WTC11 (cell line): ENCODE measurements at regions not wholly inside any gene's neighbourhood (a gene's known extent, or its start where the extent isn't known, plus 50 kb on each side); places are given as distances from the start of the nearest gene placed in this dataset.

Experiments
- CREB1 ChIP-seq: sonication (generic); formaldehyde crosslinking; IDR thresholded peaks from 2 replicates; pipeline ENCODE4 v1.8.0; 2023; ENCODE audit warnings: mild to moderate bottlenecking, missing genetic modification reagents
- CREM ChIP-seq: sonication (generic); formaldehyde crosslinking; IDR thresholded peaks from 2 replicates; pipeline ENCODE4 v1.8.1; 2022; ENCODE audit warnings: mild to moderate bottlenecking, missing genetic modification reagents, moderate library complexity
- ZNF396 ChIP-seq: fragments of 250-450 bp; sonication (Bioruptor Pico); IDR thresholded peaks from 2 replicates; pipeline ENCODE4 v1.8.0; 2021; ENCODE audit warnings: mild to moderate bottlenecking, moderate library complexity, borderline replicate concordance
- TF ChIP-seq, protein P1 (sequence below): fragments of 200-600 bp; IDR thresholded peaks from 2 replicates; pipeline ENCODE4 v1.8.0; 2022; ENCODE audit warnings: antibody characterized with exemption
- TF ChIP-seq, protein P2 (sequence below): sonication (generic); formaldehyde crosslinking; conservative IDR thresholded peaks from 2 replicates; pipeline ENCODE4 v1.8.1; 2022; ENCODE audit warnings: mild to moderate bottlenecking, missing genetic modification reagents
- TF ChIP-seq, protein P3 (sequence below): fragments of 250-450 bp; sonication (Bioruptor Pico); conservative IDR thresholded peaks from 2 replicates; pipeline ENCODE4 v1.9.0; 2021; ENCODE audit warnings: mild to moderate bottlenecking
- TF ChIP-seq, protein P4 (sequence below): sonication (generic); formaldehyde crosslinking; IDR thresholded peaks from 2 replicates; pipeline ENCODE4 v1.8.1; 2023; ENCODE audit warnings: mild to moderate bottlenecking, missing genetic modification reagents
- TF ChIP-seq, protein P5 (sequence below): sonication (generic); formaldehyde crosslinking; IDR thresholded peaks from 2 replicates; pipeline ENCODE4 v1.8.0; 2022; ENCODE audit warnings: mild to moderate bottlenecking, missing genetic modification reagents
- TF ChIP-seq, protein P6 (sequence below): sonication (generic); formaldehyde crosslinking; IDR thresholded peaks from 2 replicates; pipeline ENCODE4 v1.8.1; 2022; ENCODE audit warnings: missing genetic modification reagents, borderline replicate concordance
- TF ChIP-seq, protein P7 (sequence below): sonication (generic); formaldehyde crosslinking; IDR thresholded peaks from 2 replicates; pipeline ENCODE4 v1.8.1; 2023; ENCODE audit warnings: mild to moderate bottlenecking, moderate library complexity, missing genetic modification reagents

DNA sequence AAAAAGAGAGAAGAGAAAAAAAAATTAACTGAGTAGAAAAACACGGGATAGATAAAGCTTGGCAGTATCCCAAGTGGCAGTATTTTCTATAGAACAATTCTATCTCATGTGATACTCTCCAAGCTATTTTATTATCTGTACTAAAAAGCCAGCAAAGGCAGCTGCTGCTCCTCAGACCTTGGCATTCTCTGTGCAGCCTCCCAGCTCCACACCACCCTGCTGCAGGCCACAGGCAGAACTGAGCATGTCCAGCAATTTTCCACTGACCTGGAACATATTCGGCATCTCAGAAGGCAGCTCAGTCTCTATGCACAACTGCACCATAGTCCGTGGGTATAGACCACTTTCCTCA is 1161.4 kb downstream of the IGSF11 start:
- TF ChIP-seq, protein P1, sequence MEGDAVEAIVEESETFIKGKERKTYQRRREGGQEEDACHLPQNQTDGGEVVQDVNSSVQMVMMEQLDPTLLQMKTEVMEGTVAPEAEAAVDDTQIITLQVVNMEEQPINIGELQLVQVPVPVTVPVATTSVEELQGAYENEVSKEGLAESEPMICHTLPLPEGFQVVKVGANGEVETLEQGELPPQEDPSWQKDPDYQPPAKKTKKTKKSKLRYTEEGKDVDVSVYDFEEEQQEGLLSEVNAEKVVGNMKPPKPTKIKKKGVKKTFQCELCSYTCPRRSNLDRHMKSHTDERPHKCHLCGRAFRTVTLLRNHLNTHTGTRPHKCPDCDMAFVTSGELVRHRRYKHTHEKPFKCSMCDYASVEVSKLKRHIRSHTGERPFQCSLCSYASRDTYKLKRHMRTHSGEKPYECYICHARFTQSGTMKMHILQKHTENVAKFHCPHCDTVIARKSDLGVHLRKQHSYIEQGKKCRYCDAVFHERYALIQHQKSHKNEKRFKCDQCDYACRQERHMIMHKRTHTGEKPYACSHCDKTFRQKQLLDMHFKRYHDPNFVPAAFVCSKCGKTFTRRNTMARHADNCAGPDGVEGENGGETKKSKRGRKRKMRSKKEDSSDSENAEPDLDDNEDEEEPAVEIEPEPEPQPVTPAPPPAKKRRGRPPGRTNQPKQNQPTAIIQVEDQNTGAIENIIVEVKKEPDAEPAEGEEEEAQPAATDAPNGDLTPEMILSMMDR: no peak
- no peak for TF ChIP-seq CREB1 (CRISPR knock-in tag)
- TF ChIP-seq, protein P2, sequence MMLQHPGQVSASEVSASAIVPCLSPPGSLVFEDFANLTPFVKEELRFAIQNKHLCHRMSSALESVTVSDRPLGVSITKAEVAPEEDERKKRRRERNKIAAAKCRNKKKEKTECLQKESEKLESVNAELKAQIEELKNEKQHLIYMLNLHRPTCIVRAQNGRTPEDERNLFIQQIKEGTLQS (CRISPR knock-in tag): no peak
- TF ChIP-seq, protein P3, sequence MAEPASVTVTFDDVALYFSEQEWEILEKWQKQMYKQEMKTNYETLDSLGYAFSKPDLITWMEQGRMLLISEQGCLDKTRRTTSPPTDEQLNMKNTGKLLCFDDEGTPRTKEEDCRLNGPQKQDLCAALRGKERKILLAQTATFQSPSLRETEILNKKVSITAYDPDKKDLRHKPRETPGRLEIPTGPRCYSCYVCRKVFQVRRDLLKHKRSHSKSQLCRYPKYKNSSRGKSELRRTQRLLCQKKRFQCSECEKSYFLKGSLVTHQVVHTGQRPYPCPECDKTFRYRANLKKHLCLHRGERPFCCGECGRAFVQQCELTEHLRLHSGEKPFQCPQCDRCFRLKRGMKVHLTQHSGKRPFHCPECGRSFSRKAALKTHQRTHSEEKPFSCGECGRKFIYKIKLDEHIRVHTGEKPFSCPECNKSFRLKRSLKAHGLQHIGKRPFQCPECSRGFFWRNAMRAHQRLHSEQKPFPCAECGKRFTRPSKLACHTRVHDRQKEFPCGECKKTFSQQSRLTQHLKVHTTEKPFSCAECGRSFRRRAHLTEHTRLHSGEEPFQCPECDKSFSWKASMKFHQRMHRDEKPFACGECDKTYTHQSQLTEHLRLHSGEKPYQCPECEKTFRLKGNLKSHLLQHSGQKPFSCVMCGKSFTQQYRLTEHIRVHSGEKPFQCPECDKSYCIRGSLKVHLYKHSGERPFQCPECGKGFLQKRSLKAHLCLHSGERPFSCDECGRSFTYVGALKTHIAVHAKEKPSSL: no peak
- no peak for TF ChIP-seq CREM (CRISPR knock-in tag)
- no peak for TF ChIP-seq ZNF396 (CRISPR knock-in tag)
- TF ChIP-seq, protein P4, sequence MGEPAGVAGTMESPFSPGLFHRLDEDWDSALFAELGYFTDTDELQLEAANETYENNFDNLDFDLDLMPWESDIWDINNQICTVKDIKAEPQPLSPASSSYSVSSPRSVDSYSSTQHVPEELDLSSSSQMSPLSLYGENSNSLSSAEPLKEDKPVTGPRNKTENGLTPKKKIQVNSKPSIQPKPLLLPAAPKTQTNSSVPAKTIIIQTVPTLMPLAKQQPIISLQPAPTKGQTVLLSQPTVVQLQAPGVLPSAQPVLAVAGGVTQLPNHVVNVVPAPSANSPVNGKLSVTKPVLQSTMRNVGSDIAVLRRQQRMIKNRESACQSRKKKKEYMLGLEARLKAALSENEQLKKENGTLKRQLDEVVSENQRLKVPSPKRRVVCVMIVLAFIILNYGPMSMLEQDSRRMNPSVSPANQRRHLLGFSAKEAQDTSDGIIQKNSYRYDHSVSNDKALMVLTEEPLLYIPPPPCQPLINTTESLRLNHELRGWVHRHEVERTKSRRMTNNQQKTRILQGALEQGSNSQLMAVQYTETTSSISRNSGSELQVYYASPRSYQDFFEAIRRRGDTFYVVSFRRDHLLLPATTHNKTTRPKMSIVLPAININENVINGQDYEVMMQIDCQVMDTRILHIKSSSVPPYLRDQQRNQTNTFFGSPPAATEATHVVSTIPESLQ (CRISPR knock-in tag): no peak
- TF ChIP-seq, protein P5, sequence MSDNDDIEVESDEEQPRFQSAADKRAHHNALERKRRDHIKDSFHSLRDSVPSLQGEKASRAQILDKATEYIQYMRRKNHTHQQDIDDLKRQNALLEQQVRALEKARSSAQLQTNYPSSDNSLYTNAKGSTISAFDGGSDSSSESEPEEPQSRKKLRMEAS (CRISPR knock-in tag): no peak
- TF ChIP-seq, protein P6, sequence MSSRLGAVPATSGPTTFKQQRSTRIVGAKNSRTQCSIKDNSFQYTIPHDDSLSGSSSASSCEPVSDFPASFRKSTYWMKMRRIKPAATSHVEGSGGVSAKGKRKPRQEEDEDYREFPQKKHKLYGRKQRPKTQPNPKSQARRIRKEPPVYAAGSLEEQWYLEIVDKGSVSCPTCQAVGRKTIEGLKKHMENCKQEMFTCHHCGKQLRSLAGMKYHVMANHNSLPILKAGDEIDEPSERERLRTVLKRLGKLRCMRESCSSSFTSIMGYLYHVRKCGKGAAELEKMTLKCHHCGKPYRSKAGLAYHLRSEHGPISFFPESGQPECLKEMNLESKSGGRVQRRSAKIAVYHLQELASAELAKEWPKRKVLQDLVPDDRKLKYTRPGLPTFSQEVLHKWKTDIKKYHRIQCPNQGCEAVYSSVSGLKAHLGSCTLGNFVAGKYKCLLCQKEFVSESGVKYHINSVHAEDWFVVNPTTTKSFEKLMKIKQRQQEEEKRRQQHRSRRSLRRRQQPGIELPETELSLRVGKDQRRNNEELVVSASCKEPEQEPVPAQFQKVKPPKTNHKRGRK (CRISPR knock-in tag): no peak
- TF ChIP-seq, protein P7, sequence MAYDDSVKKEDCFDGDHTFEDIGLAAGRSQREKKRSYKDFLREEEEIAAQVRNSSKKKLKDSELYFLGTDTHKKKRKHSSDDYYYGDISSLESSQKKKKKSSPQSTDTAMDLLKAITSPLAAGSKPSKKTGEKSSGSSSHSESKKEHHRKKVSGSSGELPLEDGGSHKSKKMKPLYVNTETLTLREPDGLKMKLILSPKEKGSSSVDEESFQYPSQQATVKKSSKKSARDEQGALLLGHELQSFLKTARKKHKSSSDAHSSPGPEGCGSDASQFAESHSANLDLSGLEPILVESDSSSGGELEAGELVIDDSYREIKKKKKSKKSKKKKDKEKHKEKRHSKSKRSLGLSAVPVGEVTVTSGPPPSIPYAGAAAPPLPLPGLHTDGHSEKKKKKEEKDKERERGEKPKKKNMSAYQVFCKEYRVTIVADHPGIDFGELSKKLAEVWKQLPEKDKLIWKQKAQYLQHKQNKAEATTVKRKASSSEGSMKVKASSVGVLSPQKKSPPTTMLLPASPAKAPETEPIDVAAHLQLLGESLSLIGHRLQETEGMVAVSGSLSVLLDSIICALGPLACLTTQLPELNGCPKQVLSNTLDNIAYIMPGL (CRISPR knock-in tag): no peak
